ENCODE measurements at regions not wholly inside any gene's neighbourhood (a gene's known extent, or its start where the extent isn't known, plus 50 kb on each side); places are given as distances from the start of the nearest gene placed in this dataset.

DNA sequence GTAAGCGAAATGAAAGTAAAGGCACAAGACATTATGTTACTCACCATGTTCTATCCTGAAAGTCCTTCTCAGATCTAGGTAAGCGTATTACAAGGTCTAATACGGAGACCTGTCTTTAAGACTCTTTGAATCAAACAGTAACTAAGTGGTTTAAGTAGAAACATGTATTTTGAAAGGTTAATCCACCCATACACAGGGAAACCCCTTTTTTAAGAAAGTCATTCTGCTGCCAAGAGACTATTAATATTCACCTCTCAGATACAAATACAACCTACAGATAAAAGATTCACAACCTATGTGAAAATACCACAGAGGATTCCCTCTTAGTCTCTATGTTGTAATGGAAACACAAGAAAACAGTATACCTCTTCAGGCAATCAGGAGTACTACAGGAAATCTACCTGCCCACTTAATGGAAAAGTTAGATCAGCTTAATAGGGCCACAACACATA is 63.2 kb upstream of the TNIP3 start:
- BruUV-seq (replicated peaks), result no TSS peak
- Histone ChIP-seq H3K27me3 (ENCODE audit: control insufficient read depth in 1 of 2, insufficient read depth in 2 of 2, low read length in 2 of 2) (no peaks in the 10 kb centered on the region; a peak in 1 of 5 replicates), H2AFZ (ENCODE audit: low read length) (no peak overlapping the region), H3K9me3 (ENCODE audit: low read length) (no peaks in the 10 kb centered on the region), H3K9ac (ENCODE audit: insufficient read depth, low read depth, low read length) (no peak overlapping the region), H3K79me2 (ENCODE audit: insufficient read depth, low read length) (no peaks in the 10 kb centered on the region), H3K4me2 (ENCODE audit: low read depth, low read length) (no peak overlapping the region), H3K27ac (ENCODE audit: extremely low read length, insufficient read depth, low read length) (no peak overlapping the region), H4K20me1 (ENCODE audit: insufficient read depth, low read length) (no peaks in the 10 kb centered on the region), H3K4me3 (replicated peaks in 1 of 3; ENCODE audit: insufficient read depth in 1 of 3, low read depth in 2 of 3, low read length in 3 of 3) (no peak overlapping the region), H3K36me3 (replicated peaks in 1 of 2; ENCODE audit: control insufficient read depth in 1 of 2, insufficient read depth in 2 of 2, low read length in 2 of 2) (no peaks in the 10 kb centered on the region), H3K4me1 (ENCODE audit: insufficient read depth, low read length) (no peaks in the 10 kb centered on the region)
- TF ChIP-seq PHF8 (CRISPR knock-in tag; IDR thresholded peaks at IDR 0.05), result no peak
- intact Hi-C loops (cut with micrococcal nuclease; ENCODE audit: unreplicated experiment) (no loop called here), in situ Hi-C loops (cut with HindIII; ENCODE audit: extremely low pct_ligation_motif_present, low pct_unique_long_range_greater_than_20kb) (no loop called here)
- no peak for DNase-seq (ENCODE audit: low spot score)
- ChIA-PET POLR2A (no interaction called here), CTCF (ENCODE audit: low intra/inter-chr PET ratio, low total read pairs) (no interaction called here)
- FAIRE-seq, result no peak
- peak; percentile 49; the same call in 2 of the 3 replicates for ATAC-seq
- 61% methylated on average over 3 of the region's 3 CpGs for WGBS (ENCODE audit: low lambda C conversion rate)

DNA sequence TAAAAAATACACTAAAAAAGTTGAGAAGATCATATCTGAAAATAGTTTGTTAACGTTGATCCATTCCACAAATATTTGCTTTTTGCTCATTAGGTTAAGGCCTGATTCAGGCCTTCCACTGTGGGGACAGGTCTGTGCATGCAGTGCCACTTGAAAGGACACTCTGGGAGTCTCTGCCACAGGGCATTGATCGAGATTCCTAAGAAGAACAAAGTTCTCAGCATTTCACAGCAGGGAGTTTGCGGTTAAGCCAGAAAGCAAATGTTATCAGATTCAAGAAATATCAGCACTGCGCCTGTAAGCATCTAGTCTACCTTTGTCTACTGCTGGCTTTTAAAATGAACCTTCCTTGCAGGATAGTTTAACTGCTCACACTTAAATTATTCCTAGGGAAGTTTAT is 62.2 kb upstream of the TNIP3 start:
- no peak overlapping the region for H3K4me2 ChIP-seq (ENCODE audit: low read depth, low read length)
- no peaks in the 10 kb centered on the region for H3K9me3 ChIP-seq (ENCODE audit: low read length)
- in situ Hi-C loops (cut with HindIII; ENCODE audit: extremely low pct_ligation_motif_present, low pct_unique_long_range_greater_than_20kb) (no loop called here), intact Hi-C loops (cut with micrococcal nuclease; ENCODE audit: unreplicated experiment) (no loop called here)
- no peak overlapping the region for H2AFZ ChIP-seq (ENCODE audit: low read length)
- no peaks in the 10 kb centered on the region for H3K79me2 ChIP-seq (ENCODE audit: insufficient read depth, low read length)
- no peaks in the 10 kb centered on the region for H3K36me3 ChIP-seq (replicated peaks in 1 of 2; ENCODE audit: control insufficient read depth in 1 of 2, insufficient read depth in 2 of 2, low read length in 2 of 2)
- H3K9ac ChIP-seq (ENCODE audit: insufficient read depth, low read depth, low read length), result no peak overlapping the region
- H3K4me1 ChIP-seq (ENCODE audit: insufficient read depth, low read length), result no peaks in the 10 kb centered on the region
- no peaks in the 10 kb centered on the region for H4K20me1 ChIP-seq (ENCODE audit: insufficient read depth, low read length)
- no peak for ATAC-seq
- no TSS peak for BruUV-seq (replicated peaks)
- ChIA-PET POLR2A (no interaction called here), CTCF (ENCODE audit: low intra/inter-chr PET ratio, low total read pairs) (no interaction called here)
- no peak for FAIRE-seq
- DNase-seq (ENCODE audit: low spot score), result no peak
- 5% methylated on average over 4 of the region's 4 CpGs for WGBS (ENCODE audit: low lambda C conversion rate)
- no peak overlapping the region for H3K27ac ChIP-seq (ENCODE audit: extremely low read length, insufficient read depth, low read length)
- H3K4me3 ChIP-seq (replicated peaks in 1 of 3; ENCODE audit: insufficient read depth in 1 of 3, low read depth in 2 of 3, low read length in 3 of 3), result no peak overlapping the region
- H3K27me3 ChIP-seq (ENCODE audit: control insufficient read depth in 1 of 2, insufficient read depth in 2 of 2, low read length in 2 of 2), result no peaks in the 10 kb centered on the region; a peak in 1 of 5 replicates
- TF ChIP-seq SP5 (CRISPR knock-in tag; IDR thresholded peaks at IDR 0.05; ENCODE audit: borderline replicate concordance, low read depth) (no peak), GPN1 (CRISPR knock-in tag; IDR thresholded peaks at IDR 0.05; ENCODE audit: borderline replicate concordance) (no peak), EED (CRISPR knock-in tag; IDR thresholded peaks at IDR 0.05) (no peak), FOXA3 (CRISPR knock-in tag; IDR thresholded peaks at IDR 0.05) (no peak), FOXM1 (CRISPR knock-in tag; IDR thresholded peaks at IDR 0.05) (no peak), NFATC3 (CRISPR knock-in tag; IDR thresholded peaks at IDR 0.05) (no peak), SIX4 (CRISPR knock-in tag; IDR thresholded peaks at IDR 0.05) (no peak)
- TF ChIP-seq, protein P1, sequence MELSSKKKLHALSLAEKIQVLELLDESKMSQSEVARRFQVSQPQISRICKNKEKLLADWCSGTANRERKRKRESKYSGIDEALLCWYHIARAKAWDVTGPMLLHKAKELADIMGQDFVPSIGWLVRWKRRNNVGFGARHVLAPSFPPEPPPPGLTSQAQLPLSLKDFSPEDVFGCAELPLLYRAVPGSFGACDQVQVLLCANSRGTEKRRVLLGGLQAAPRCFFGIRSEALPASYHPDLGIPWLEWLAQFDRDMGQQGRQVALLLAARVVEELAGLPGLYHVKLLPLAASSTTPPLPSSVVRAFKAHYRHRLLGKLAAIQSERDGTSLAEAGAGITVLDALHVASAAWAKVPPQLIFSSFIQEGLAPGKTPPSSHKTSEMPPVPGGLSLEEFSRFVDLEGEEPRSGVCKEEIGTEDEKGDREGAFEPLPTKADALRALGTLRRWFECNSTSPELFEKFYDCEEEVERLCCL (CRISPR knock-in tag; IDR thresholded peaks at IDR 0.05; ENCODE audit: borderline replicate concordance), result no peak
- TF ChIP-seq, protein P2, sequence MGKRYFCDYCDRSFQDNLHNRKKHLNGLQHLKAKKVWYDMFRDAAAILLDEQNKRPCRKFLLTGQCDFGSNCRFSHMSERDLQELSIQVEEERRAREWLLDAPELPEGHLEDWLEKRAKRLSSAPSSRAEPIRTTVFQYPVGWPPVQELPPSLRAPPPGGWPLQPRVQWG (CRISPR knock-in tag; IDR thresholded peaks at IDR 0.05; ENCODE audit: borderline replicate concordance, low read depth), result no peak
- TF ChIP-seq, protein P3, sequence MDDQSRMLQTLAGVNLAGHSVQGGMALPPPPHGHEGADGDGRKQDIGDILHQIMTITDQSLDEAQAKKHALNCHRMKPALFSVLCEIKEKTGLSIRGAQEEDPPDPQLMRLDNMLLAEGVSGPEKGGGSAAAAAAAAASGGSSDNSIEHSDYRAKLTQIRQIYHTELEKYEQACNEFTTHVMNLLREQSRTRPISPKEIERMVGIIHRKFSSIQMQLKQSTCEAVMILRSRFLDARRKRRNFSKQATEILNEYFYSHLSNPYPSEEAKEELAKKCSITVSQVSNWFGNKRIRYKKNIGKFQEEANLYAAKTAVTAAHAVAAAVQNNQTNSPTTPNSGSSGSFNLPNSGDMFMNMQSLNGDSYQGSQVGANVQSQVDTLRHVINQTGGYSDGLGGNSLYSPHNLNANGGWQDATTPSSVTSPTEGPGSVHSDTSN (CRISPR knock-in tag; IDR thresholded peaks at IDR 0.05; ENCODE audit: borderline replicate concordance), result no peak
- TF ChIP-seq, protein P4, sequence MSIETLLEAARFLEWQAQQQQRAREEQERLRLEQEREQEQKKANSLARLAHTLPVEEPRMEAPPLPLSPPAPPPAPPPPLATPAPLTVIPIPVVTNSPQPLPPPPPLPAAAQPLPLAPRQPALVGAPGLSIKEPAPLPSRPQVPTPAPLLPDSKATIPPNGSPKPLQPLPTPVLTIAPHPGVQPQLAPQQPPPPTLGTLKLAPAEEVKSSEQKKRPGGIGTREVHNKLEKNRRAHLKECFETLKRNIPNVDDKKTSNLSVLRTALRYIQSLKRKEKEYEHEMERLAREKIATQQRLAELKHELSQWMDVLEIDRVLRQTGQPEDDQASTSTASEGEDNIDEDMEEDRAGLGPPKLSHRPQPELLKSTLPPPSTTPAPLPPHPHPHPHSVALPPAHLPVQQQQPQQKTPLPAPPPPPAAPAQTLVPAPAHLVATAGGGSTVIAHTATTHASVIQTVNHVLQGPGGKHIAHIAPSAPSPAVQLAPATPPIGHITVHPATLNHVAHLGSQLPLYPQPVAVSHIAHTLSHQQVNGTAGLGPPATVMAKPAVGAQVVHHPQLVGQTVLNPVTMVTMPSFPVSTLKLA (IDR thresholded peaks at IDR 0.05), result no peak
- TF ChIP-seq, protein P5, sequence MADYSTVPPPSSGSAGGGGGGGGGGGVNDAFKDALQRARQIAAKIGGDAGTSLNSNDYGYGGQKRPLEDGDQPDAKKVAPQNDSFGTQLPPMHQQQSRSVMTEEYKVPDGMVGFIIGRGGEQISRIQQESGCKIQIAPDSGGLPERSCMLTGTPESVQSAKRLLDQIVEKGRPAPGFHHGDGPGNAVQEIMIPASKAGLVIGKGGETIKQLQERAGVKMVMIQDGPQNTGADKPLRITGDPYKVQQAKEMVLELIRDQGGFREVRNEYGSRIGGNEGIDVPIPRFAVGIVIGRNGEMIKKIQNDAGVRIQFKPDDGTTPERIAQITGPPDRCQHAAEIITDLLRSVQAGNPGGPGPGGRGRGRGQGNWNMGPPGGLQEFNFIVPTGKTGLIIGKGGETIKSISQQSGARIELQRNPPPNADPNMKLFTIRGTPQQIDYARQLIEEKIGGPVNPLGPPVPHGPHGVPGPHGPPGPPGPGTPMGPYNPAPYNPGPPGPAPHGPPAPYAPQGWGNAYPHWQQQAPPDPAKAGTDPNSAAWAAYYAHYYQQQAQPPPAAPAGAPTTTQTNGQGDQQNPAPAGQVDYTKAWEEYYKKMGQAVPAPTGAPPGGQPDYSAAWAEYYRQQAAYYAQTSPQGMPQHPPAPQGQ (CRISPR knock-in tag; IDR thresholded peaks at IDR 0.05; ENCODE audit: borderline replicate concordance), result no peak
